Cardiac fibroblast (primary cell): ENCODE measurements at regions not wholly inside any gene's neighbourhood (a gene's known extent, or its start where the extent isn't known, plus 50 kb on each side); places are given as distances from the start of the nearest gene placed in this dataset.
A peak's percentile ranks its signal among the peaks of the same experiment; 100 is the strongest.

ENCODE experiments used
- DNase-seq, 2 donors: peaks; one replicate each; pipeline versions ENCODE4 v3.0.0 to v3.0.0-alpha.2; 2010; ENCODE audit warnings: low read depth in 2 of 2
- H3K4me3 ChIP-seq, 2 donors: replicated peaks in 1 of 2; 1 replicate in 1 of 2; 2 replicates in 1 of 2; pipeline ENCODE4 v1.5.1; 2011; ENCODE audit warnings: low read depth in 2 of 2, low read length in 2 of 2, mild to moderate bottlenecking in 2 of 2, moderate library complexity in 1 of 2
- TF ChIP-seq, protein P1 (sequence below): IDR thresholded peaks from one replicate; pipeline ENCODE4 v1.5.1; 2011; ENCODE audit warnings: low read depth, mild to moderate bottlenecking, low read length, inconsistent platforms

DNA sequence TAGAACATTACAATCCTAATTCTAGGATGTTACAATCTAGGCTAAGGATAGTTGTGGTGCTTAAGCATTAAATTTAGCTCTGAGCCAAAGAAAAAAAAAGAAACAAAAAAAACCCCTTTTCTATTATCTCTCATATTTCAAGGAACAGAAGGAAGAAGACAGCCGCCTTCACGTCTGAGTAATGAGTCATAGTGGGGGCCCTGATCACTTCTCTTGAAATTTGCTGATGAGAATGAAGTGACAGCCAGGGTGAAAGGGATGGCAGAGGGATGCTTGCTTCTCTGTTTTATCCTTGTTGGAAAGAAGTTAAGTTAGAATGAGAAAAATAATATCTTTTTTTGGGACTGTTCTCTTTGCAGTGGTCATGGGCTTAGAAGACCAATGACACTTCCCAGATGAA lies 82.6 kb upstream of the MPHOSPH6 start:
- TF ChIP-seq, protein P1, sequence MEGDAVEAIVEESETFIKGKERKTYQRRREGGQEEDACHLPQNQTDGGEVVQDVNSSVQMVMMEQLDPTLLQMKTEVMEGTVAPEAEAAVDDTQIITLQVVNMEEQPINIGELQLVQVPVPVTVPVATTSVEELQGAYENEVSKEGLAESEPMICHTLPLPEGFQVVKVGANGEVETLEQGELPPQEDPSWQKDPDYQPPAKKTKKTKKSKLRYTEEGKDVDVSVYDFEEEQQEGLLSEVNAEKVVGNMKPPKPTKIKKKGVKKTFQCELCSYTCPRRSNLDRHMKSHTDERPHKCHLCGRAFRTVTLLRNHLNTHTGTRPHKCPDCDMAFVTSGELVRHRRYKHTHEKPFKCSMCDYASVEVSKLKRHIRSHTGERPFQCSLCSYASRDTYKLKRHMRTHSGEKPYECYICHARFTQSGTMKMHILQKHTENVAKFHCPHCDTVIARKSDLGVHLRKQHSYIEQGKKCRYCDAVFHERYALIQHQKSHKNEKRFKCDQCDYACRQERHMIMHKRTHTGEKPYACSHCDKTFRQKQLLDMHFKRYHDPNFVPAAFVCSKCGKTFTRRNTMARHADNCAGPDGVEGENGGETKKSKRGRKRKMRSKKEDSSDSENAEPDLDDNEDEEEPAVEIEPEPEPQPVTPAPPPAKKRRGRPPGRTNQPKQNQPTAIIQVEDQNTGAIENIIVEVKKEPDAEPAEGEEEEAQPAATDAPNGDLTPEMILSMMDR: no peak

DNA sequence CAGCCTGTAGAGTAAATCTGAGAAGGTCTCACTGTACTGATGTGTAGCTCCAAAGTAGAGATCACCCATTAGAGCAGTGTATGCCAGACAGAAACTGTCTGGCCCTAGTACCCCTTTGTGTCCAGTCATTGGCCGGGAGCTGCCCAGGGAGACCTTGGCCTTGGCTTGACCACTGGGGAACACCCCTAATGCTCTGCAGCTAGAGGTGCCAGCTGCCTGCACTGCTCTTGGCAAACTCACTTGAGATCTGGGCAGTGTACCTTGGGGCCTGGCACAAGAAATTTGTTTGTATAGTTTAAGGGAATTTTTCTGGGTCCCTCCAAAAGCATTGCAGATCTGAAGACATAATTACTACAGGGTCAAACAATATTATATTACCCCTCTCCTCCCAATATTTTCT lies 78.7 kb upstream of the MPHOSPH6 start:
- H3K4me3 ChIP-seq: no peak overlapping the region
- no peak for DNase-seq
- TF ChIP-seq, protein P1: no peak

More for the DNA sequence above, 82.6 kb upstream of the MPHOSPH6 start:
- no peak for DNase-seq
- H3K4me3 ChIP-seq: no peak overlapping the region

DNA sequence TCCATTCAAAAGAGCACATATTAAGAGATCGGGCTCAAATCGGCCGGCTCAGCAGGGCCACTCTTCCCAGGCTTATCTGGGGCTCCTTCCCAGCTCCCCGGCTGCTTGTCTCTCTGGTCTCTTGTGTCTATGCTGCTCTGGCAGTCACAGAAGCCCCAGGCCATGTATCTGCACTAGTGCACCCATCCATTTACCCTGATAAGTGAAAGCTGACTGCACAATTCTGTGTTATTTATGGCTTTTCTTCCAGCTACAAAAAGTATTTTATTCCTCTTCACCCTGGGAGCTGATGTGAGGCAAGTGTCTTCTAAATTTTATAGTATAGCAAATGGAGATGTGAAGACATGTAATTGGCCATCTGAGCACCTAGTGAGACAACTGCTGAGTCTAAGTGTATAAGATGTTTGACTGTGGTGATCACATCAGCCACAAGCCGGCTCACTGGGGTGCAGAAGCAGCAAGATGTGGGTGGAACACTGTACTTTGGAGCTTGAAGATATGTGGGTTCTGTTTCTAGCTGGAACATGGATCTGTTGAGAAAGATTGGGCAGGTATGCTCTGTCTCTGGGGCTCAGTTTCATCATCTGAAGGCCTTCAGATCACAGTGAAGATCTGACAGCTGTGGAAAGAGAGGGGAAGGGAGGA lies 78.1 kb upstream of the MPHOSPH6 start:
- TF ChIP-seq, protein P1: no peak
- DNase-seq: no peak
- no peak overlapping the region for H3K4me3 ChIP-seq

DNA sequence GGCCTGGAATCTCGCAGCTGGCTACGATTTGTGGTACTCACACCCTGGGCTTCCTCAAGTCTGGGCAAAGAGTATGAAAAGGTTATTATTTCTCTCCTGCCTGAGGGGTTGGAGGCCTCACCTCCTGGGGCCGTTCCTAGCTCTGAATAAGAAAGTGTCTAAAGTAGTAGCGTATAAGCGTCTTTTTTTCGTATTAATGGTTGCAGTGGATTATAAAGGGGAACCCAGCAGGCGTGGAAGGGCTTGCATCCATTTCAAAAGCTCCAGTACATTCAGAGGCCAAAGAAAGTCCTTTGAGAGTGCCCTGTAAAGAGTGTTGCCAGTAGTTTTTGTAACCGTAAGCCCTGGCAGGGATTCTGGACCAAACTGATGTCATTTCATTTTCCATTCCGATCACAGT lies 72.2 kb upstream of the MPHOSPH6 start:
- no peak for DNase-seq
- no peak overlapping the region for H3K4me3 ChIP-seq
- TF ChIP-seq, protein P1: no peak

DNA sequence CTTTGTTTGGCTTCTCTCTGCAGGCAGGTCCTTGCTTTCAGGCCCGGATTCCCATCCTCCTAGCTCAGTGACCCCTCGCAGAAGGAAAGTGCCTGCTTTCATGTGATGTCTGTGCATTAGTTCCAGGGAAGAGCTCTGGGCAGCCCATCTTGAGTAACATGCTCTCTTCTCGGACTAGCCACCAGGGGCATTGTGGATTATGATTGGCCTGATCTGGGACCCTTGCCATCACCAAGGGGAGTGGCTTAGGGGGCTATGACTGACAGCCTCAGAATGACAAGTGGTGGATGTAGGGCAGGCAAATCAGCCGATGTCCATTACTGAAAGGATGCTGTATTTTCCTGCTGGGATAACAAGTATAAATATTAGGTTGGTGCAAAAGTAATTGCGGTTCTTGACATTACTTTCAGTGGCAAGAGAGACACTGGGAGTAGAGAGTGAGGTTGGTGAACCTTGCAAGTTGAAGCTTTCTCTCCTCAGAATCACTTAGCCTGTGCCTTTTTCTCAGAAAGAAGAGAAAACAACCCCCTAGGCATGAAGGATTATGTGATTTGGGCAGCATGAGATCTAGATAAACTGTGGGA lies 71.5 kb upstream of the MPHOSPH6 start:
- no peak for DNase-seq
- H3K4me3 ChIP-seq: no peak overlapping the region
- TF ChIP-seq, protein P1: no peak

DNA sequence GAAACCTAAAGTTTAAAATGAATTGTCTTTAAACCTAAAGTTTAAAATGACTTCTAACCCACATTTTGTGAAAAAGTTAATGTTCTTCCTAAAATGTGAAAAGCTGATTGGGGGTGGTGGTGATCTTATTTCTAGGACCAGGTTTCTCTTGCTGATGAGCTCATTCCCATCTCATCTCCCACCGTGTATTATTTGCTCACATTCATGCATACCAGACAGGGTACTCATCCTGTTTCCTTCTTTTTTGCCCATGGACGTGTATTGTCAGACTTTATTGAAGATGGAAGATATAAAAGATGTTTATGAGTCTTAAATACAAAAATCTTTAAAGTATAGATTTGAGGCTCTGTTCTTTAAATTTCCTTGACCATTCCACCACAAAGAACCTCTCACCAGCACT lies 70.1 kb upstream of the MPHOSPH6 start:
- no peak overlapping the region for H3K4me3 ChIP-seq
- TF ChIP-seq, protein P1: no peak
- peak in 1 of 2 donors; percentile 31 for DNase-seq
